ENCODE measurements at regions not wholly inside any gene's neighbourhood (a gene's known extent, or its start where the extent isn't known, plus 50 kb on each side); places are given as distances from the start of the nearest gene placed in this dataset.
A peak's percentile ranks its signal among the peaks of the same experiment; 100 is the strongest.

GRCh38 chr4:158102904-158103303, 69.9 kb downstream of the GASK1B start:
- intact Hi-C loops (cut with micrococcal nuclease; ENCODE audit: unreplicated experiment): no loop called here
- Mint-ChIP-seq H3K27ac (ENCODE audit: unreplicated experiment) (no peak overlapping the region), H3K9me3 (ENCODE audit: low read depth, unreplicated experiment) (no peaks in the 10 kb centered on the region), H3K36me3 (ENCODE audit: insufficient read depth, unreplicated experiment) (no peaks in the 10 kb centered on the region), H3K4me1 (ENCODE audit: low read depth, unreplicated experiment) (peaks cover 9% of the 10 kb centered on the region), H3K4me3 (ENCODE audit: low read depth, unreplicated experiment) (no peak overlapping the region), H3K27me3 (ENCODE audit: unreplicated experiment) (no peaks in the 10 kb centered on the region)
- BruUV-seq (replicated peaks): no TSS peak
- no peak for TF ChIP-seq CTCF (IDR thresholded peaks at IDR 0.05; ENCODE audit: unreplicated experiment)
- CTCF ChIA-PET: interaction anchor here (0.9 kb wide), 1 partner anchor 48 kb away, joined by 3 read pairs; no protein-coding TSS in a partner anchor
- DNase-seq: no peak

GRCh38 chr4:158099686-158100085, 73.1 kb downstream of the GASK1B start:
- Mint-ChIP-seq H3K4me1 (ENCODE audit: low read depth, unreplicated experiment) (peaks cover 15% of the 10 kb centered on the region), H3K9me3 (ENCODE audit: low read depth, unreplicated experiment) (no peaks in the 10 kb centered on the region), H3K4me3 (ENCODE audit: low read depth, unreplicated experiment) (no peak overlapping the region), H3K27me3 (ENCODE audit: unreplicated experiment) (no peaks in the 10 kb centered on the region), H3K27ac (ENCODE audit: unreplicated experiment) (no peak overlapping the region), H3K36me3 (ENCODE audit: insufficient read depth, unreplicated experiment) (peaks cover 2% of the 10 kb centered on the region)
- CTCF ChIA-PET: no interaction called here
- TF ChIP-seq CTCF (IDR thresholded peaks at IDR 0.05; ENCODE audit: unreplicated experiment): no peak
- intact Hi-C loops (cut with micrococcal nuclease; ENCODE audit: unreplicated experiment): loop anchor here (5.0 kb wide), 1 partner anchor 107 kb away; no protein-coding TSS in a partner anchor
- BruUV-seq (replicated peaks): no TSS peak
- DNase-seq: no peak

DNA sequence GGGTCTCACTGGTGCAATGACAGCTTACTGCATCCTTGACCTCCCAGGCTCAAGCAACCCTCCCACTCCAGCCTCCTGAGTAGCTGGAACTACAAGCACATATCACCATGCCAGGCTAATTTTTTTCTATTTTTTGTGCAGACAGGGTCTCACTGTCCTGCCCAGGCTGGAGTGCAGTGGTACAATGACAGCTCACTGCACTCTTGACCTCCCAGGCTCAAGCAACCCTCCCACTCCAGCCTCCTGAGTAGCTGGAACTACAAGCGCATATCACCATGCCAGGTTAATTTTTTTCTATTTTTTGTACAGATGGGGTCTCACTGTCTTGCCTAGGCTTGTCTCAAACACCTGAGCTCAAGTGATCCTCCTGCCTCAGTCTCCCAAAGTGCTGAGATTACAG, 74.0 kb downstream of the GASK1B start:
- peaks cover 15% of the 10 kb centered on the region for H3K4me1 Mint-ChIP-seq (ENCODE audit: low read depth, unreplicated experiment)
- intact Hi-C loops (cut with micrococcal nuclease; ENCODE audit: unreplicated experiment): loop anchor here (5.0 kb wide), 1 partner anchor 107 kb away; no protein-coding TSS in a partner anchor
- no peak overlapping the region for H3K4me3 Mint-ChIP-seq (ENCODE audit: low read depth, unreplicated experiment)
- BruUV-seq (replicated peaks): no TSS peak
- CTCF ChIA-PET: no interaction called here
- no peak for TF ChIP-seq CTCF (IDR thresholded peaks at IDR 0.05; ENCODE audit: unreplicated experiment)
- H3K27me3 Mint-ChIP-seq (ENCODE audit: unreplicated experiment): no peaks in the 10 kb centered on the region
- no peak for DNase-seq
- H3K9me3 Mint-ChIP-seq (ENCODE audit: low read depth, unreplicated experiment): no peaks in the 10 kb centered on the region
- no peak overlapping the region for H3K27ac Mint-ChIP-seq (ENCODE audit: unreplicated experiment)
- peaks cover 8% of the 10 kb centered on the region for H3K36me3 Mint-ChIP-seq (ENCODE audit: insufficient read depth, unreplicated experiment)

GRCh38 chr4:158094413-158095134, 78.3 kb downstream of the GASK1B start:
- H3K9me3 Mint-ChIP-seq (ENCODE audit: low read depth, unreplicated experiment): no peaks in the 10 kb centered on the region
- peaks cover 8% of the 10 kb centered on the region for H3K36me3 Mint-ChIP-seq (ENCODE audit: insufficient read depth, unreplicated experiment)
- H3K27ac Mint-ChIP-seq (ENCODE audit: unreplicated experiment): peak overlapping the region; percentile 75
- H3K4me3 Mint-ChIP-seq (ENCODE audit: low read depth, unreplicated experiment): peak overlapping the region; percentile 53
- peak; percentile 83 for DNase-seq
- H3K27me3 Mint-ChIP-seq (ENCODE audit: unreplicated experiment): no peaks in the 10 kb centered on the region
- BruUV-seq (replicated peaks): TSS peak; percentile 92
- intact Hi-C loops (cut with micrococcal nuclease; ENCODE audit: unreplicated experiment): loop anchor here (5.0 kb wide), 3 partner anchors 62 to 102 kb away; partner anchors contain the start of gene GASK1B
- TF ChIP-seq CTCF (IDR thresholded peaks at IDR 0.05; ENCODE audit: unreplicated experiment): no peak
- CTCF ChIA-PET: interaction anchor here (1.1 kb wide), 1 partner anchor 18 kb away, joined by 3 read pairs; no protein-coding TSS in a partner anchor
- peaks cover 9% of the 10 kb centered on the region for H3K4me1 Mint-ChIP-seq (ENCODE audit: low read depth, unreplicated experiment)

Measured in Calu3 (cell line).